GDM1 (cell line): ENCODE measurements at regions not wholly inside any gene's neighbourhood (a gene's known extent, or its start where the extent isn't known, plus 50 kb on each side); places are given as distances from the start of the nearest gene placed in this dataset.
"Not testable (repeated sequence)": the region's sequence is repeated elsewhere in the genome, so short reads cannot be mapped to it uniquely, and the experiment has no call there.

ENCODE experiments used
- DNase-seq: peaks from one replicate; lab custom pipeline; 2025; lab: John Stamatoyannopoulos, UW

- no peak for DNase-seq
Observed at GRCh38 chr13:19062019-19062646, 119.5 kb downstream of the TUBA3C start.

GRCh38 chr13:19061278-19061677 lies 120.3 kb downstream of the TUBA3C start:
- no peak for DNase-seq

- no peak for DNase-seq
Observed at GRCh38 chr13:19060311-19061002, 121.2 kb downstream of the TUBA3C start.

GRCh38 chr13:19059016-19059780 lies 122.4 kb downstream of the TUBA3C start:
- no peak for DNase-seq

- no peak for DNase-seq
Observed at GRCh38 chr13:19058566-19058965, 123.1 kb downstream of the TUBA3C start.

- no peak for DNase-seq
Observed at GRCh38 chr13:19057588-19058340, 123.9 kb downstream of the TUBA3C start.

GRCh38 chr13:19056984-19057490 lies 124.6 kb downstream of the TUBA3C start:
- DNase-seq, result no peak

GRCh38 chr13:19056355-19056880 lies 125.2 kb downstream of the TUBA3C start:
- no peak for DNase-seq

- no peak for DNase-seq
Observed at GRCh38 chr13:19055611-19056010, 126.0 kb downstream of the TUBA3C start.

GRCh38 chr13:19053561-19053960 lies 128.1 kb downstream of the TUBA3C start:
- DNase-seq, result no peak

- no peak for DNase-seq
Observed at GRCh38 chr13:19052931-19053330, 128.7 kb downstream of the TUBA3C start.

GRCh38 chr13:19052180-19052579 lies 129.4 kb downstream of the TUBA3C start:
- DNase-seq, result no peak

- no peak for DNase-seq
Observed at GRCh38 chr13:19050901-19051300, 130.7 kb downstream of the TUBA3C start.

- DNase-seq, result not testable (repeated sequence)
Observed at GRCh38 chr13:19049624-19050023, 132.0 kb downstream of the TUBA3C start.

- no peak for DNase-seq
Observed at GRCh38 chr13:19048381-19048780, 133.2 kb downstream of the TUBA3C start.

GRCh38 chr13:19023115-19023514 lies 158.5 kb downstream of the TUBA3C start:
- DNase-seq, result no peak

GRCh38 chr13:19020988-19021387 lies 160.6 kb downstream of the TUBA3C start:
- no peak for DNase-seq

- DNase-seq, result no peak
Observed at GRCh38 chr13:18998389-18998788, 183.2 kb downstream of the TUBA3C start.

GRCh38 chr13:18996627-18997051 lies 185.0 kb downstream of the TUBA3C start:
- DNase-seq, result no peak

- DNase-seq, result no peak
Observed at GRCh38 chr13:18996221-18996620, 185.4 kb downstream of the TUBA3C start.

GRCh38 chr13:18995259-18995873 lies 186.3 kb downstream of the TUBA3C start:
- no peak for DNase-seq
